Activated CD4-positive, alpha-beta memory T cell treated with anti-CD3 and anti-CD28 coated beads, Interleukin-2, amount 10 ng/mL, durations not matched to agents 7 days and 5 days (primary cell): ENCODE measurements at regions not wholly inside any gene's neighbourhood (a gene's known extent, or its start where the extent isn't known, plus 50 kb on each side); places are given as distances from the start of the nearest gene placed in this dataset.

Experiments
- CTCF ChIA-PET: fragments of 350-600 bp; sonication (Branson Sonifier 250); formaldehyde crosslinking; loops from one replicate; lab custom pipeline; 2021; ENCODE audit warnings: antibody characterized with exemption, inconsistent platforms; lab: Charles Lee
- POLR2A ChIA-PET: fragments of 350-600 bp; sonication (Branson Sonifier 250); formaldehyde crosslinking; loops from one replicate; lab custom pipeline; 2021; ENCODE audit warnings: antibody characterized with exemption; lab: Charles Lee
- DNase-seq: peaks from one replicate; pipeline ENCODE4 v3.0.0-alpha.2; 2020
- H3K27ac Mint-ChIP-seq: one replicate; pipeline ENCODE4 v1.8.0; 2021; ENCODE audit warnings: mild to moderate bottlenecking, mixed read lengths
- H3K27me3 Mint-ChIP-seq: one replicate; pipeline ENCODE4 v1.8.0; 2021; ENCODE audit warnings: mixed read lengths
- H3K36me3 Mint-ChIP-seq: one replicate; pipeline ENCODE4 v1.8.0; 2021; ENCODE audit warnings: low read depth, mixed read lengths
- H3K4me1 Mint-ChIP-seq: one replicate; pipeline ENCODE4 v1.8.0; 2021; ENCODE audit warnings: mixed read lengths
- H3K4me3 Mint-ChIP-seq: one replicate; pipeline ENCODE4 v1.8.0; 2021; ENCODE audit warnings: mild to moderate bottlenecking, mixed read lengths
- H3K9me3 Mint-ChIP-seq: one replicate; pipeline ENCODE4 v1.8.0; 2021; ENCODE audit warnings: mixed read lengths

DNA sequence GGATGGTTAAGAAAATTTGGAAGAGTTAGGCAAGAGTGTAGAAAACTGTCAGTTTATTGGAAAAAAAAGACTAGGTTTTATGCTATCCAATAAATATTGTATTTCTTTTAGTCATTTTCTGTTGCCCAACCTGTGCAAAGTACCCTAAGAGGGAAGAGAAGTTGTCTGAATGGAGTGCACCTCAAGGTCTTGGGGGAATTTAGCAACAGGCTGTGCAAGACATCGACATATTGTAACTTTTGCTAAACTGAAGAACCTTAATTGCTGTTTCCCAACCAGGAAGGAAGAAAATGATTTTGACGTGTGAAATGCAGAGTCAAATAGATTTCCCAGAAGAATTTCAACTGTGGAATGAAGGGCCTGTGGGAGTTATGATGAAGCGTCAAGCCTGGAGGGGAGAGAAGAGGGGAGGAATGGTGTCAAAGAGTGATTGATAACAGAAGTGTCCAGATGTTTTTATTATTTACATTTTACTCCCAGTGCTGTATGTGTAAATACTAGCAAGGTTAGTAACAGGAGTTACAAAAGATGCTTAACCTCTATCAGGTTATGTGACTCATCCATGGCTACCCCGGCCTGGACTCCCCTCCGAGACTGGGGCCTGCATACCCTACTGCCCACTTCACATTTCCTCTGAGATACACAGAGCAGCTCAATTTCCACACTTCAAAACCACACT is 246.8 kb downstream of the MYLK4 start:
- Mint-ChIP-seq H3K27me3 (peaks cover 47% of the 10 kb centered on the region), H3K36me3 (no peaks in the 10 kb centered on the region), H3K9me3 (no peaks in the 10 kb centered on the region), H3K27ac (no peak overlapping the region), H3K4me1 (no peaks in the 10 kb centered on the region), H3K4me3 (no peak overlapping the region)
- ChIA-PET POLR2A (no interaction called here), CTCF (no interaction called here)
- DNase-seq: no peak

DNA sequence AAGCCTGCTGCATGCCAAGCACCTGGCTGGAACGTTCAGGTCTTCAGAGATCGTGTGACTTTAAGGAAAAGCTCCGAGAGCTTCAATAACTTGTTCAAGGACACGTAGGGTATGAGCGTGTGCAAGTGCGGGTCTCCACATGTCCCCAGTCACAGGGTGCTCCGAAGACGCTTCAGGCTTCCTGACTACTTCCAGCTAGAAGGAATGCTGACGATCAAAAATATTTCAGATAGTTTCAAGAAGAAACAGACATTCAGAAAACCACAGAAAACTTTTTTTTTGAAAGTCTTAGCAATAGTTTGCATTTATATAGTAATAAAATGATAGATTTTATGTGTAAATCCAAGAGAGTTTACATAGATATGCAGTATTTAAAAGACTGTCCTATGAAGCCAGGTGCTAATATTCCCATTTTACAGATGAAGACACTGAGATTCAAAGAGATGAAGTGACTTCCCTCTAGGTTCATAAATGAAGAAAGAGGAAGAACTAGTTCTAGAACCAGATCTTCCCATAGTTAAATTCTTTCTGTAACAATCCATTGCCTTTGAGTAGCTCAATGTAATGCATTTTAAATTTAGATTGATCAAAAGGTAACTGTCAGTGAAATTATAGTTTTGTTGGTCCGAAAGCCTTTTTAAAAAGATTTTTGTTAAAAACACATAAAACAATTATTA is 247.6 kb downstream of the MYLK4 start:
- Mint-ChIP-seq H3K36me3 (no peaks in the 10 kb centered on the region), H3K4me1 (no peaks in the 10 kb centered on the region), H3K27me3 (peaks cover 42% of the 10 kb centered on the region), H3K4me3 (no peak overlapping the region), H3K9me3 (no peaks in the 10 kb centered on the region), H3K27ac (no peak overlapping the region)
- DNase-seq: no peak
- ChIA-PET CTCF (no interaction called here), POLR2A (no interaction called here)

GRCh38 chr6:2502096-2502997 is 248.4 kb downstream of the MYLK4 start:
- Mint-ChIP-seq H3K4me1 (no peaks in the 10 kb centered on the region), H3K9me3 (no peaks in the 10 kb centered on the region), H3K36me3 (no peaks in the 10 kb centered on the region), H3K27me3 (peaks cover 39% of the 10 kb centered on the region), H3K27ac (no peak overlapping the region), H3K4me3 (no peak overlapping the region)
- CTCF ChIA-PET: no interaction called here
- POLR2A ChIA-PET: no interaction called here
- no peak for DNase-seq

DNA sequence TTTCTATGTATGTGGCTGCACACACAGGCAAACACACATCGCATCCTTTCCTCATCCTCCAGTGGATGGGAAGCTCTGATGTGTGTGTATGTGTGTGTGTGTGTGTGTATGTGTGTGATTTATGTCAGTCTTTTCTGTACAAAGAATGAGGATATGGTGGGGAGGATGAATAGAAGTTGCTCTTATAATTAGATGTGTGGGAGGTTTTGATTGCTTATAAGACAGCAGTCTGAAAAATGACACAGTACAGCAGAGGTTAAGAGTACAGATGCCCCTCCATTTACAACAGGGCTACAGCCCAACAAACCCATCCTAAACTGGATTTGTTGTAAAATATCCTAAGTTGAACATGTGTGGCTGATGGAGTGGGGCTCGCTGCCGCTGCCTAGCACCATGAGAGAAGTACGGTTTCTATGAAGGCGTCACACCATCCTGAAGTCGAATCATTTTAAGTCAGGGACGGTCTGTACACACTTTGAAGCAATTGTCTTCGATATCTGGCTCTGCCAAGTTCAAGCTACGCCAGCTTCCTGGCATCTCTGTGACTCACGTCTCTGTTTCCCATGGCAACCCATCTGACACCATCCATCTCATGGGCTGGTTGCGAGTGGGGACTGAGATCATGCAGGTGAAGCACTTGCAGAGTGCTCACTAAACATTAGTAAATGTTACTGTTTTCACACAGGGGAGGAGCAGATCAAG is 252.6 kb downstream of the MYLK4 start:
- H3K36me3 Mint-ChIP-seq: no peaks in the 10 kb centered on the region
- H3K9me3 Mint-ChIP-seq: no peaks in the 10 kb centered on the region
- H3K4me3 Mint-ChIP-seq: no peak overlapping the region
- H3K27ac Mint-ChIP-seq: no peak overlapping the region
- DNase-seq: no peak
- ChIA-PET POLR2A (no interaction called here), CTCF (interaction anchor here (0.9 kb wide), 1 partner anchor 136 kb away, joined by 3 read pairs; no protein-coding TSS in a partner anchor)
- no peaks in the 10 kb centered on the region for H3K4me1 Mint-ChIP-seq
- peaks cover 22% of the 10 kb centered on the region for H3K27me3 Mint-ChIP-seq

DNA sequence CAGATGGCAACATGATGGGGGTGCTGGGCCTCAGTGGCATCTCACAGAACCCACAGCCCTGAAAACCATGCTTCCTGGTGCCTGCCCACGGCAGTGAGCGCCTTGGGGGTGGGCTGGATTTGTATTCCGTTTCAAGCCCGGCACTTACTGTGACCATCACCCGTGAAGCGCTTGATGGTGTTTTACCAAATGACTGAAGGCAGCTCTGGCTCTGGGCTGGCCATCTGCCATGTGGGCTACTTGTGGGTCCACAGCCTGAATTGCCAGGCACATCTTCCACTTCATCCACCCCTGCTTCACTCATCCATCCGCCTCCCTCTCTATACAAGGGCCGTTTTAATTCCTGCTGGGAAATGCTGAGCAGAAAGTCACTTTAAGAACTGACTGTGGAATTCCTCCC is 250.9 kb upstream of the GMDS start:
- H3K27ac Mint-ChIP-seq: no peak overlapping the region
- DNase-seq: no peak
- no peaks in the 10 kb centered on the region for H3K4me1 Mint-ChIP-seq
- no peaks in the 10 kb centered on the region for H3K36me3 Mint-ChIP-seq
- no peak overlapping the region for H3K4me3 Mint-ChIP-seq
- peaks cover 17% of the 10 kb centered on the region for H3K27me3 Mint-ChIP-seq
- POLR2A ChIA-PET: interaction anchor here (0.7 kb wide), 1 partner anchor 19 kb away, joined by 3 read pairs; no protein-coding TSS in a partner anchor
- CTCF ChIA-PET: no interaction called here
- H3K9me3 Mint-ChIP-seq: no peaks in the 10 kb centered on the region

DNA sequence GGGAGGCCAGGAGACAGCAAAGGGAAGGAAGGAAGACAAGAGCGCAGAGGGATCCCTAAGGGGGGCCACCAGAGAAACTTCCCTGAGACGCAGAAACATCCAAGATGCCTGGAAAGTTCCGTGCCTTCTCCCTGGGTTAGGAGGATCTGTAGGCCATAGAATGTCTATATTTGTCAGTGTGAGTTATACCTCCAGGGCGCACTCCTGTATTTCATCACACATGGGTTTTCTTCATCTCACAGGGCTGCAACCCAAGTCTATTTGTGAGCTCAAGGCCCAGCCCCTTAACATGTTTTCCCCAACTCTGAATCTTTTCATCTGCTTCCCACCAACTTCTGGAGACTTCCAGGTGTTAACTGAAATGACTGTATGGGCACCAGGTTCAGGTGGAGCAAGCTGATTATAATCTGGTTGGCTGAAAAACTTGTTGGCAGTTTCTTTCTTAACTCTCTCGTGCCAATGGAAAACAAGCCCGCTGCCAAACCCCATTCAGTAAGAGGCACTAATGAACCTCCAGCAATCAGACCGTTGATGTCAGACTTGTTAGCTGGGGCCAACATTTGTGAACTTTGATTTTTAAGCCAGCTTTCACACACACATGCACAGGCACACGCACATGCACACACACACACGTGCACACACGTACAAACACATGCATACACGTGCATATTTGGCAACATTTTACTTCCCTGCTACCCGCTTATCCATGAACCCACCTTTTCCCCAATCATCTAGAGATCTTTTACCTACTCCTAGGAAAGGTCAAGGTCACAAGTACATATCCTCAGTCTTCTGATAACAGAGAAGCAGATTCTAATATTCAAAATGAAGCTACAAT is 247.5 kb upstream of the GMDS start:
- Mint-ChIP-seq H3K9me3 (no peaks in the 10 kb centered on the region), H3K27ac (no peak overlapping the region), H3K4me1 (no peaks in the 10 kb centered on the region), H3K4me3 (no peak overlapping the region), H3K27me3 (peaks cover 24% of the 10 kb centered on the region), H3K36me3 (no peaks in the 10 kb centered on the region)
- ChIA-PET POLR2A (no interaction called here), CTCF (no interaction called here)
- DNase-seq: no peak

- Mint-ChIP-seq H3K27ac (no peak overlapping the region), H3K27me3 (peaks cover 29% of the 10 kb centered on the region), H3K4me1 (no peaks in the 10 kb centered on the region), H3K4me3 (no peak overlapping the region), H3K36me3 (no peaks in the 10 kb centered on the region), H3K9me3 (no peaks in the 10 kb centered on the region)
- CTCF ChIA-PET: no interaction called here
- POLR2A ChIA-PET: no interaction called here
- DNase-seq: no peak
Measured at GRCh38 chr6:2491137-2491536, 245.7 kb upstream of the GMDS start.

GRCh38 chr6:2488578-2488977 is 243.2 kb upstream of the GMDS start:
- no peaks in the 10 kb centered on the region for H3K4me1 Mint-ChIP-seq
- H3K27me3 Mint-ChIP-seq: peaks cover 31% of the 10 kb centered on the region
- no peak for DNase-seq
- ChIA-PET POLR2A (no interaction called here), CTCF (no interaction called here)
- no peak overlapping the region for H3K27ac Mint-ChIP-seq
- no peaks in the 10 kb centered on the region for H3K9me3 Mint-ChIP-seq
- no peaks in the 10 kb centered on the region for H3K36me3 Mint-ChIP-seq
- no peak overlapping the region for H3K4me3 Mint-ChIP-seq

- Mint-ChIP-seq H3K4me3 (no peak overlapping the region), H3K27ac (no peak overlapping the region), H3K9me3 (peaks cover 13% of the 10 kb centered on the region), H3K36me3 (peaks cover 3% of the 10 kb centered on the region), H3K4me1 (no peaks in the 10 kb centered on the region), H3K27me3 (peaks cover 19% of the 10 kb centered on the region)
- CTCF ChIA-PET: no interaction called here
- DNase-seq: no peak
- POLR2A ChIA-PET: no interaction called here
Measured at GRCh38 chr6:2485116-2485515, 239.7 kb upstream of the GMDS start.

DNA sequence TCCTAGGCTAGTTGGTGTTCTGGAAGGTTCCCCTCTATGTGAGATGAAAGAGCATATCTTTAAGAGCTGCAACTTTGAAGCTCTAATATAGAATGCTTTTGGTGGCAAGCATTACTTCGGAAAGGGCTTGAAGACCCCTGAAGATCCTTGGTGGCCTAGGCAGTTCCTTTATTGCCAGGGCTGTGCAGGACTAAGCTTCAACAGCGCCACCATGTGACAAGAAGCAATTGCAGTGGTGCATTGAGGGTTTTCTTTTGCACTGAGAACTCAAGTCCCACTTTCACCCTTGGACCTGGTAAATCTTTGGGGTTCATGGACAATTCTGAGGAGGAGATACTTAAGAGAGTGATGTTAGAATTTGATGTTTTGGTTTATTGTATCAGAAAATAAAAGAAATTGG is 237.4 kb upstream of the GMDS start:
- CTCF ChIA-PET: interaction anchor here (1.2 kb wide), 1 partner anchor 149 kb away, joined by 3 read pairs; no protein-coding TSS in a partner anchor
- no peak for DNase-seq

GRCh38 chr6:2481307-2481706 is 235.9 kb upstream of the GMDS start:
- H3K4me3 Mint-ChIP-seq: no peak overlapping the region
- POLR2A ChIA-PET: no interaction called here

More for the DNA sequence above, 237.4 kb upstream of the GMDS start:
- Mint-ChIP-seq H3K4me1 (no peaks in the 10 kb centered on the region), H3K9me3 (peaks cover 13% of the 10 kb centered on the region), H3K36me3 (peaks cover 3% of the 10 kb centered on the region), H3K27ac (no peak overlapping the region), H3K27me3 (peaks cover 25% of the 10 kb centered on the region), H3K4me3 (no peak overlapping the region)
- POLR2A ChIA-PET: no interaction called here

DNA sequence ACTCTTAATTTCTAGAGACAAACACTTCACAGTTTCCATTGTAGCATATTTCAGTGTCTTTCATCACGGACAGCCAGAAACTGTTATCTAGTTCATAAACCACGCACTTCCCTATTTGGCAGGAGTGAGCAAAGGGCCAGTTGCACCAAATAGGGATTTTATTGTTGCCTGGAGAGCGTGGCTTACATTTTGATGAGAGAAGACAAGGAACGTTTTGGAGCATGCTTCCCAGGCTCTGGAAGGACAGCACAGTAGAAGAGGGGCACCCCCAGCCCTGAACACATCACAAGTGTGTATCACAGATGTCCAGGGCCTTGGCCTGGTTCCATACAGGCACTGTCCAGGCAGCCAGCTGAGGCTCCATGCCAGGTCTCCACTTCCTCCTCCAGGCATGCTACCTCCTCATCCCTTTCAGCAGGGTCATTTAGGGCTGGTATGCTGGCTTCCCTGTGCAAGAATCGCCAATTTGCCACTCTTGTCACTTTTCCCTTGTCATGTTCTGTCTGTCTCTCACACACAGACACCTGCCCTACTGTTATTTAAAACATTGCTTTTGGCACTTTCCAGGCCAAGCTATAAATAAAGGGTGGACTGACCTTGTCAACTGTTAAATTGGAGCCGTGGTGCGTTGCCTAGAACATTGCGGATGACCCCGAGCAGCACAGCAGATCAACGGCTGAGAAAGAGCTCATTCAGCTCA is 235.0 kb upstream of the GMDS start:
- DNase-seq: no peak
- Mint-ChIP-seq H3K4me3 (no peak overlapping the region), H3K9me3 (peaks cover 13% of the 10 kb centered on the region), H3K27me3 (peaks cover 15% of the 10 kb centered on the region), H3K4me1 (no peaks in the 10 kb centered on the region), H3K27ac (no peak overlapping the region), H3K36me3 (peaks cover 3% of the 10 kb centered on the region)
- POLR2A ChIA-PET: no interaction called here
- CTCF ChIA-PET: no interaction called here

More at GRCh38 chr6:2481307-2481706, 235.9 kb upstream of the GMDS start:
- H3K36me3 Mint-ChIP-seq: peaks cover 3% of the 10 kb centered on the region
- H3K4me1 Mint-ChIP-seq: no peaks in the 10 kb centered on the region
- CTCF ChIA-PET: no interaction called here
- H3K27me3 Mint-ChIP-seq: peaks cover 20% of the 10 kb centered on the region
- DNase-seq: no peak
- H3K27ac Mint-ChIP-seq: no peak overlapping the region
- peaks cover 13% of the 10 kb centered on the region for H3K9me3 Mint-ChIP-seq
